SK-N-SH treated with all-trans-retinoic acid at 6 μM for 48 hours (cell line): ENCODE measurements at regions not wholly inside any gene's neighbourhood (a gene's known extent, or its start where the extent isn't known, plus 50 kb on each side); places are given as distances from the start of the nearest gene placed in this dataset.

Experiments used
- ATAC-seq: fragments of 200-7000 bp; cut with Tn5 transposase; 3 replicates; pipeline ENCODE4 v1.9.1; 2020; ENCODE audit warnings: mild to moderate bottlenecking, moderate library complexity
- ARNTL ChIP-seq: fragments of 450-650 bp; formaldehyde crosslinking; IDR thresholded peaks from 2 replicates; pipeline ENCODE4 v1.5.0; 2020; ENCODE audit warnings: low read depth, mild to moderate bottlenecking, moderate library complexity, borderline replicate concordance
- BACH2 ChIP-seq: fragments of 250-450 bp; sonication (Bioruptor Pico); IDR thresholded peaks from 2 replicates; pipeline ENCODE4 v1.9.0; 2021; ENCODE audit warnings: mild to moderate bottlenecking, borderline replicate concordance
- CSDC2 ChIP-seq: fragments of 250-450 bp; sonication (Bioruptor Pico); IDR thresholded peaks from 2 replicates; pipeline ENCODE4 v1.5.0; 2020; ENCODE audit warnings: mild to moderate bottlenecking, moderate library complexity
- CSRNP3 ChIP-seq: fragments of 250-450 bp; sonication (Bioruptor Pico); IDR thresholded peaks from 2 replicates; pipeline ENCODE4 v1.5.1; 2021; ENCODE audit warnings: mild to moderate bottlenecking, moderate library complexity
- ESRRG ChIP-seq: fragments of 250-450 bp; sonication (Bioruptor Pico); IDR thresholded peaks from 2 replicates; pipeline ENCODE4 v1.6.1; 2021; ENCODE audit warnings: mild to moderate bottlenecking
- GLIS3 ChIP-seq: fragments of 250-450 bp; sonication (Bioruptor Pico); IDR thresholded peaks from 2 replicates; pipeline ENCODE4 v1.5.0; 2020; ENCODE audit warnings: mild to moderate bottlenecking, moderate library complexity
- ISL1 ChIP-seq: fragments of 250-450 bp; sonication (Bioruptor Pico); IDR thresholded peaks from 2 replicates; pipeline ENCODE4 v2.1.2; 2022; ENCODE audit warnings: mild to moderate bottlenecking, moderate library complexity
- OSR1 ChIP-seq: fragments of 250-450 bp; sonication (Bioruptor Pico); IDR thresholded peaks from 2 replicates; pipeline ENCODE4 v1.8.0; 2022; ENCODE audit warnings: moderate library complexity, mild to moderate bottlenecking, inconsistent platforms
- RARB ChIP-seq: fragments of 250-450 bp; sonication (Bioruptor Pico); IDR thresholded peaks from 2 replicates; pipeline ENCODE4 v1.8.0; 2021; ENCODE audit warnings: mild to moderate bottlenecking, moderate library complexity
- SNAI2 ChIP-seq: fragments of 250-450 bp; sonication (Bioruptor Pico); IDR thresholded peaks from 2 replicates; pipeline ENCODE4 v1.5.0; 2020; ENCODE audit warnings: mild to moderate bottlenecking, moderate library complexity
- TCF4 ChIP-seq: fragments of 250-450 bp; sonication (Bioruptor Pico); IDR thresholded peaks from 2 replicates; pipeline ENCODE4 v1.8.0; 2021; ENCODE audit warnings: mild to moderate bottlenecking, moderate library complexity, borderline replicate concordance
- TOX ChIP-seq: fragments of 250-450 bp; sonication (Bioruptor Pico); IDR thresholded peaks from 2 replicates; pipeline ENCODE4 v1.8.0; 2021; ENCODE audit warnings: mild to moderate bottlenecking, moderate library complexity, borderline replicate concordance
- TSHZ2 ChIP-seq: fragments of 250-450 bp; sonication (Bioruptor Pico); IDR thresholded peaks from 2 replicates; pipeline ENCODE4 v1.5.0; 2020; ENCODE audit warnings: mild to moderate bottlenecking, moderate library complexity
- ZC3H10 ChIP-seq: fragments of 250-450 bp; sonication (Bioruptor Pico); IDR thresholded peaks from 2 replicates; pipeline ENCODE4 v1.5.1; 2021; ENCODE audit warnings: mild to moderate bottlenecking, moderate library complexity
- ZFP3 ChIP-seq: fragments of 250-450 bp; sonication (Bioruptor Pico); IDR thresholded peaks from 2 replicates; pipeline ENCODE4 v1.5.0; 2020; ENCODE audit warnings: mild to moderate bottlenecking, moderate library complexity
- ZFP30 ChIP-seq: fragments of 450-650 bp; formaldehyde crosslinking; IDR thresholded peaks from 2 replicates; pipeline ENCODE4 v1.5.0; 2022; ENCODE audit warnings: mild to moderate bottlenecking, moderate library complexity
- ZNF565 ChIP-seq: fragments of 450-650 bp; formaldehyde crosslinking; conservative IDR thresholded peaks from 2 replicates; pipeline ENCODE4 v1.5.0; 2020; ENCODE audit warnings: low read depth, mild to moderate bottlenecking, moderate library complexity
- ZNF70 ChIP-seq: fragments of 450-650 bp; formaldehyde crosslinking; IDR thresholded peaks from 2 replicates; pipeline ENCODE4 v1.5.0; 2020; ENCODE audit warnings: mild to moderate bottlenecking, moderate library complexity
- ZNF8 ChIP-seq: fragments of 450-650 bp; formaldehyde crosslinking; IDR thresholded peaks from 2 replicates; pipeline ENCODE4 v1.5.0; 2020; ENCODE audit warnings: mild to moderate bottlenecking, moderate library complexity
- TF ChIP-seq, protein P1 (sequence below): fragments of 250-450 bp; sonication (Bioruptor Pico); IDR thresholded peaks from 2 replicates; pipeline ENCODE4 v1.8.0; 2021; ENCODE audit warnings: low read depth, mild to moderate bottlenecking, moderate library complexity, borderline replicate concordance
- TF ChIP-seq, protein P2 (sequence below): fragments of 250-450 bp; sonication (Bioruptor Pico); IDR thresholded peaks from 2 replicates; pipeline ENCODE4 v1.8.0; 2020; ENCODE audit warnings: mild to moderate bottlenecking, moderate library complexity, borderline replicate concordance

GRCh38 chr5:2178071-2178477, 295.3 kb upstream of the IRX4 start:
- TF ChIP-seq, protein P1, sequence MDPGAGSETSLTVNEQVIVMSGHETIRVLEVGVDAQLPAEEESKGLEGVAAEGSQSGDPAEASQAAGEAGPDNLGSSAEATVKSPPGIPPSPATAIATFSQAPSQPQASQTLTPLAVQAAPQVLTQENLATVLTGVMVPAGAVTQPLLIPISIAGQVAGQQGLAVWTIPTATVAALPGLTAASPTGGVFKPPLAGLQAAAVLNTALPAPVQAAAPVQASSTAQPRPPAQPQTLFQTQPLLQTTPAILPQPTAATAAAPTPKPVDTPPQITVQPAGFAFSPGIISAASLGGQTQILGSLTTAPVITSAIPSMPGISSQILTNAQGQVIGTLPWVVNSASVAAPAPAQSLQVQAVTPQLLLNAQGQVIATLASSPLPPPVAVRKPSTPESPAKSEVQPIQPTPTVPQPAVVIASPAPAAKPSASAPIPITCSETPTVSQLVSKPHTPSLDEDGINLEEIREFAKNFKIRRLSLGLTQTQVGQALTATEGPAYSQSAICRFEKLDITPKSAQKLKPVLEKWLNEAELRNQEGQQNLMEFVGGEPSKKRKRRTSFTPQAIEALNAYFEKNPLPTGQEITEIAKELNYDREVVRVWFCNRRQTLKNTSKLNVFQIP (CRISPR knock-in tag) = no peak
- no peak for TF ChIP-seq RARB (CRISPR knock-in tag)
- no peak for TF ChIP-seq TSHZ2
- no peak for TF ChIP-seq GLIS3
- TF ChIP-seq ZNF70 (CRISPR knock-in tag) = no peak
- TF ChIP-seq ZFP30 (CRISPR knock-in tag) = no peak
- TF ChIP-seq ZNF565 (CRISPR knock-in tag) = no peak
- TF ChIP-seq CSRNP3 (CRISPR knock-in tag) = no peak
- TF ChIP-seq ESRRG (CRISPR knock-in tag) = no peak
- TF ChIP-seq ZC3H10 = no peak
- no peak for TF ChIP-seq CSDC2 (CRISPR knock-in tag)
- no peak for TF ChIP-seq BACH2 (CRISPR knock-in tag)
- TF ChIP-seq TOX (CRISPR knock-in tag) = no peak
- TF ChIP-seq ZNF8 (CRISPR knock-in tag) = no peak
- no peak for TF ChIP-seq TCF4
- no peak for TF ChIP-seq ISL1
- TF ChIP-seq ARNTL (CRISPR knock-in tag) = no peak
- ATAC-seq = no peak

DNA sequence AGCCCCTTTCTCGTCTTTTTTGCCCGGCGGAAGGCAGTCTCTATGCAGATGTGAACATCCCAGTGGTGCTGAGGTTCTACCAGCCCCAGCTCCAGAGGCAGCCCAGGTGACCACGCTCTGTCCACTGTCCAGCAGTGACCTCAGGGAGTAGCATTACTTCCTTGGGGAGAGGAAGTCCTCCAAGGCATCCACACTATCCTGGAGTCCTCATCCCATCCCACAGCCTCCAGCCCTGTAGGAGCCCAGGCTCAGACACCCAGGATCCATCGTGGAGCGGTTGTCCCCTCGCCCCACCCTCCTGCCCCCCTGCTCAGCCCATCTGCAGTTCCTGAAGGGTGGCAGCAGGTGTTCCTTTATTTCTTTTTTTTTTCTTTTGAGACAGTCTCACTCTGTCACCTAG, 294.5 kb upstream of the IRX4 start:
- no peak for ATAC-seq
- no peak for TF ChIP-seq SNAI2
- TF ChIP-seq RARB (CRISPR knock-in tag) = no peak
- no peak for TF ChIP-seq ZFP30 (CRISPR knock-in tag)
- no peak for TF ChIP-seq ISL1
- TF ChIP-seq ZNF8 (CRISPR knock-in tag) = no peak
- no peak for TF ChIP-seq ZC3H10
- no peak for TF ChIP-seq CSRNP3 (CRISPR knock-in tag)
- TF ChIP-seq ESRRG (CRISPR knock-in tag) = no peak
- no peak for TF ChIP-seq GLIS3
- no peak for TF ChIP-seq TOX (CRISPR knock-in tag)
- TF ChIP-seq ZFP3 (CRISPR knock-in tag) = no peak
- no peak for TF ChIP-seq OSR1
- TF ChIP-seq, protein P2, sequence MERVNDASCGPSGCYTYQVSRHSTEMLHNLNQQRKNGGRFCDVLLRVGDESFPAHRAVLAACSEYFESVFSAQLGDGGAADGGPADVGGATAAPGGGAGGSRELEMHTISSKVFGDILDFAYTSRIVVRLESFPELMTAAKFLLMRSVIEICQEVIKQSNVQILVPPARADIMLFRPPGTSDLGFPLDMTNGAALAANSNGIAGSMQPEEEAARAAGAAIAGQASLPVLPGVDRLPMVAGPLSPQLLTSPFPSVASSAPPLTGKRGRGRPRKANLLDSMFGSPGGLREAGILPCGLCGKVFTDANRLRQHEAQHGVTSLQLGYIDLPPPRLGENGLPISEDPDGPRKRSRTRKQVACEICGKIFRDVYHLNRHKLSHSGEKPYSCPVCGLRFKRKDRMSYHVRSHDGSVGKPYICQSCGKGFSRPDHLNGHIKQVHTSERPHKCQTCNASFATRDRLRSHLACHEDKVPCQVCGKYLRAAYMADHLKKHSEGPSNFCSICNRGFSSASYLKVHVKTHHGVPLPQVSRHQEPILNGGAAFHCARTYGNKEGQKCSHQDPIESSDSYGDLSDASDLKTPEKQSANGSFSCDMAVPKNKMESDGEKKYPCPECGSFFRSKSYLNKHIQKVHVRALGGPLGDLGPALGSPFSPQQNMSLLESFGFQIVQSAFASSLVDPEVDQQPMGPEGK = no peak
- TF ChIP-seq, protein P1 (CRISPR knock-in tag) = no peak
- no peak for TF ChIP-seq TSHZ2
- no peak for TF ChIP-seq TCF4
- TF ChIP-seq, all 23 proteins: peak for 0
